ENCODE measurements at regions not wholly inside any gene's neighbourhood (a gene's known extent, or its start where the extent isn't known, plus 50 kb on each side); places are given as distances from the start of the nearest gene placed in this dataset.

DNA sequence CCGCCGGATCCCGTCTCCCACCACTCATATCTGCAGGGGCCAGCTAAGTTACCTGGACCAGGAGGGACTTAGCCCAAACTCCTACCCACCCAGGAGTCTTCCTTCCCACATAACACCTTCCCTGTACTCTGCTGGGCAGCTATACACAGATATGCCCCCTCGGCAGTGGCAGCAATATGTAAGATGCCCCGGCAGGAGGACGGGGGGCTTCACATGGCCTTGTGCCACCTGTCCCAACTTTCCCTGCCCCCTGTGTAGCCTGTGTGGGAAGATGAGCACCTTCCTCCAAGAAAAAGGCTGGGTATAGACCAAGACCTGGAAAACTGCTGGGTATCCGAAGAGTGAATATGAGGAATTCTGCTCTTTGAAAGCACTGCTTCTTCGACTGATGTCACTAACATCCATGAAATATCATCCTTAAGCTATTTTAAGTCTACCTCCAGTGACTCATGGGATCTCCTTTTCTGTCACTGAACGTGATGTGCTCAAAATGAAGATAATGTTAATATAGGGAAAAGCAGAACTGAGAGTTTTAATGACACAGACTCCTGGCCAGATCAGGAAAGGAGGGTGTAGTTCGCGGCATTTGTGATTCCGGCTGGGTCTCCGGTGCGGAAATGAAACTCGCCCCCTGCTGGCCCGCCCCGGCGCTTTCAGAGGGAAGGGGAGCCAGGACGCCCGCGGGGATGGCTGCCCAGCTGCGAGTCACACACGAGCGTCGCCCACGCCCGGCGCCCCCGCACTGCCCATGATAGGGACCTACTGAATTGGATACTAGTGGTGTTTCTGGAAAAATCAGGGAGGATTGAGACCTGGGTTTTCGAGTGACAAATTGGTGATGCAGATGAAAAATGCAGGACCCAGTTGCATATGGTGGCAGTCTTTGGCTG, 256.9 kb upstream of the NFE2L3 start:
- peaks cover 10% of the 10 kb centered on the region for H3K27me3 ChIP-seq (ENCODE audit: insufficient read depth, low read length)
- DNase-seq (ENCODE audit: low read depth) (no peak), FAIRE-seq (no peak)
- no peaks in the 10 kb centered on the region for H4K20me1 ChIP-seq (ENCODE audit: insufficient read depth, low read length)
- no peaks in the 10 kb centered on the region for H3K36me3 ChIP-seq (ENCODE audit: insufficient read depth, low read length)
- H3K4me3 ChIP-seq (ENCODE audit: insufficient read depth, low read depth, low read length), result peak overlapping the region; percentile 8
- no peaks in the 10 kb centered on the region for H3K79me2 ChIP-seq (ENCODE audit: insufficient read depth, low read length)
- peaks cover 5% of the 10 kb centered on the region for H3K4me1 Mint-ChIP-seq (ENCODE audit: low read depth, unreplicated experiment)
- H3K36me3 Mint-ChIP-seq (ENCODE audit: low read depth, unreplicated experiment), result no peaks in the 10 kb centered on the region
- H3K9ac ChIP-seq (ENCODE audit: low read length), result no peak overlapping the region
- H2AFZ ChIP-seq (ENCODE audit: low read depth, low read length), result peak overlapping the region; percentile 68
- H3K9me3 ChIP-seq (ENCODE audit: insufficient read depth, low read depth, low read length), result no peaks in the 10 kb centered on the region
- H3K9me3 Mint-ChIP-seq (ENCODE audit: unreplicated experiment), result no peaks in the 10 kb centered on the region
- H3K27ac ChIP-seq (ENCODE audit: low read depth, low read length), result no peak overlapping the region
- H3K4me2 ChIP-seq (ENCODE audit: low read length), result peak overlapping the region; percentile 78
- no peaks in the 10 kb centered on the region for H3K4me1 ChIP-seq (ENCODE audit: insufficient read depth, low read length)
- H3K4me3 Mint-ChIP-seq (ENCODE audit: unreplicated experiment), result peak overlapping the region; percentile 64
- peaks cover 17% of the 10 kb centered on the region for H3K27me3 Mint-ChIP-seq (ENCODE audit: low read depth, unreplicated experiment)
- TF ChIP-seq, protein P1, sequence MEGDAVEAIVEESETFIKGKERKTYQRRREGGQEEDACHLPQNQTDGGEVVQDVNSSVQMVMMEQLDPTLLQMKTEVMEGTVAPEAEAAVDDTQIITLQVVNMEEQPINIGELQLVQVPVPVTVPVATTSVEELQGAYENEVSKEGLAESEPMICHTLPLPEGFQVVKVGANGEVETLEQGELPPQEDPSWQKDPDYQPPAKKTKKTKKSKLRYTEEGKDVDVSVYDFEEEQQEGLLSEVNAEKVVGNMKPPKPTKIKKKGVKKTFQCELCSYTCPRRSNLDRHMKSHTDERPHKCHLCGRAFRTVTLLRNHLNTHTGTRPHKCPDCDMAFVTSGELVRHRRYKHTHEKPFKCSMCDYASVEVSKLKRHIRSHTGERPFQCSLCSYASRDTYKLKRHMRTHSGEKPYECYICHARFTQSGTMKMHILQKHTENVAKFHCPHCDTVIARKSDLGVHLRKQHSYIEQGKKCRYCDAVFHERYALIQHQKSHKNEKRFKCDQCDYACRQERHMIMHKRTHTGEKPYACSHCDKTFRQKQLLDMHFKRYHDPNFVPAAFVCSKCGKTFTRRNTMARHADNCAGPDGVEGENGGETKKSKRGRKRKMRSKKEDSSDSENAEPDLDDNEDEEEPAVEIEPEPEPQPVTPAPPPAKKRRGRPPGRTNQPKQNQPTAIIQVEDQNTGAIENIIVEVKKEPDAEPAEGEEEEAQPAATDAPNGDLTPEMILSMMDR (IDR thresholded peaks at IDR 0.05; ENCODE audit: insufficient read depth, low read depth, low read length), result peak; percentile 50
- TF ChIP-seq EZH2 (IDR thresholded peaks at IDR 0.05; ENCODE audit: insufficient read depth, low read length), result no peak
- no peak overlapping the region for H3K27ac Mint-ChIP-seq (ENCODE audit: unreplicated experiment)

DNA sequence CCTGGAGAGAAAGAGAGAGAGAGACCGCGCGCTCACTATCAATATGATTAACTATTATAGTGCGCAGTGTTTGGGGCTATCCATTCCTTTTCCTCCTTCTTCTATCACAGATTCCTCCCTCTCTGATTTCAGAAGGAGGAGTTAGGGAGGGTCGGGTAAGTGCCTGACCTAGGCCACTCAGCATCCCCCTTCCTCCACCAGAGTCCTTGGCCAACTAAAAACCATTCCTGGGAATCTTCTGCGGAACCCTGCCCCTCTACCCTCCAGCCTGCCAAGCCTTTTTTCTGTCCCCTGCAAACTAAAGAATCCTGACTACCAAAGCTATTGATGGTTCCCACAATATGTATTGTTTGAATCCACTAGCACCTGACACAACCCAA, 256.2 kb upstream of the NFE2L3 start:
- H3K4me1 Mint-ChIP-seq (ENCODE audit: low read depth, unreplicated experiment), result peaks cover 5% of the 10 kb centered on the region
- Histone ChIP-seq H3K9me3 (ENCODE audit: insufficient read depth, low read depth, low read length) (no peaks in the 10 kb centered on the region), H2AFZ (ENCODE audit: low read depth, low read length) (peak overlapping the region; percentile 68), H3K36me3 (ENCODE audit: insufficient read depth, low read length) (no peaks in the 10 kb centered on the region), H3K27ac (ENCODE audit: low read depth, low read length) (no peak overlapping the region), H3K27me3 (ENCODE audit: insufficient read depth, low read length) (peaks cover 8% of the 10 kb centered on the region), H4K20me1 (ENCODE audit: insufficient read depth, low read length) (no peaks in the 10 kb centered on the region), H3K4me2 (ENCODE audit: low read length) (peak overlapping the region; percentile 78), H3K79me2 (ENCODE audit: insufficient read depth, low read length) (no peaks in the 10 kb centered on the region), H3K9ac (ENCODE audit: low read length) (no peak overlapping the region), H3K4me1 (ENCODE audit: insufficient read depth, low read length) (no peaks in the 10 kb centered on the region), H3K4me3 (ENCODE audit: insufficient read depth, low read depth, low read length) (no peak overlapping the region)
- FAIRE-seq (no peak), DNase-seq (ENCODE audit: low read depth) (no peak)
- H3K36me3 Mint-ChIP-seq (ENCODE audit: low read depth, unreplicated experiment), result no peaks in the 10 kb centered on the region
- peaks cover 18% of the 10 kb centered on the region for H3K27me3 Mint-ChIP-seq (ENCODE audit: low read depth, unreplicated experiment)
- no peak for TF ChIP-seq EZH2 (IDR thresholded peaks at IDR 0.05; ENCODE audit: insufficient read depth, low read length)
- TF ChIP-seq, protein P1 (IDR thresholded peaks at IDR 0.05; ENCODE audit: insufficient read depth, low read depth, low read length), result no peak
- no peaks in the 10 kb centered on the region for H3K9me3 Mint-ChIP-seq (ENCODE audit: unreplicated experiment)
- H3K27ac Mint-ChIP-seq (ENCODE audit: unreplicated experiment), result no peak overlapping the region
- H3K4me3 Mint-ChIP-seq (ENCODE audit: unreplicated experiment), result no peak overlapping the region

DNA sequence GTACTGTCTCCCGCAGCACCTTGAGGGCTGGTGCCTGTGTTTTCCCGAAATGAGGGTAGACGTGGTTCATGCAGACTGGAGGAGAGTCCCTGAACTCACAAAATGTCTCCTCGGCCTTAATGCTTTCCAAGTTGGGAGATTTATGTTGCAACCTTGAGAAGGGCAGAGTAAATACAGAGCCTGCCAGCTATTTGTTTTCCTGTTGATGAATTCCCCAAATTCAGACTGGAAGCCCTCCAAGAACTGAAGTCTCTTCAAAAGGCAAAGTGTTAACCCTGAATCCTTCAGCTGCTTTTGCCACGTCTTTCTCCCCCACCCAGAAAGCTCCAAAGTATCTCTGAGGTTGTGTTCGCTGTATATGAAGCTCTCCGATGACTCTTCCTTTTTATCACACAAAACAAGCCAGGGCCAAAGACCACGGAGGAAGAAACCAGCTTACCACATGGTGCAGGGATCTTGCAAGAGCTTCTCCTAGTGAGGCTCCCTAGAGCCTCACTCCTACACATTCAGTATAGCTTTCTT, 254.7 kb upstream of the NFE2L3 start:
- Histone ChIP-seq H3K9ac (ENCODE audit: low read length) (no peak overlapping the region), H3K27ac (ENCODE audit: low read depth, low read length) (no peak overlapping the region), H3K9me3 (ENCODE audit: insufficient read depth, low read depth, low read length) (no peaks in the 10 kb centered on the region), H3K4me2 (ENCODE audit: low read length) (no peak overlapping the region), H3K36me3 (ENCODE audit: insufficient read depth, low read length) (no peaks in the 10 kb centered on the region), H3K79me2 (ENCODE audit: insufficient read depth, low read length) (no peaks in the 10 kb centered on the region), H4K20me1 (ENCODE audit: insufficient read depth, low read length) (no peaks in the 10 kb centered on the region), H2AFZ (ENCODE audit: low read depth, low read length) (no peak overlapping the region), H3K4me1 (ENCODE audit: insufficient read depth, low read length) (no peaks in the 10 kb centered on the region), H3K4me3 (ENCODE audit: insufficient read depth, low read depth, low read length) (no peak overlapping the region), H3K27me3 (ENCODE audit: insufficient read depth, low read length) (peaks cover 9% of the 10 kb centered on the region)
- H3K27me3 Mint-ChIP-seq (ENCODE audit: low read depth, unreplicated experiment), result peaks cover 14% of the 10 kb centered on the region
- H3K4me3 Mint-ChIP-seq (ENCODE audit: unreplicated experiment), result no peak overlapping the region
- H3K4me1 Mint-ChIP-seq (ENCODE audit: low read depth, unreplicated experiment), result no peaks in the 10 kb centered on the region
- H3K27ac Mint-ChIP-seq (ENCODE audit: unreplicated experiment), result no peak overlapping the region
- no peak for TF ChIP-seq EZH2 (IDR thresholded peaks at IDR 0.05; ENCODE audit: insufficient read depth, low read length)
- TF ChIP-seq, protein P1 (IDR thresholded peaks at IDR 0.05; ENCODE audit: insufficient read depth, low read depth, low read length), result no peak
- no peaks in the 10 kb centered on the region for H3K9me3 Mint-ChIP-seq (ENCODE audit: unreplicated experiment)
- DNase-seq (ENCODE audit: low read depth), result no peak
- no peaks in the 10 kb centered on the region for H3K36me3 Mint-ChIP-seq (ENCODE audit: low read depth, unreplicated experiment)
- no peak for FAIRE-seq

Measured in astrocyte (in vitro differentiated cells and primary cell).